Lower leg skin (tissue), 3 donors: ENCODE measurements at regions not wholly inside any gene's neighbourhood (a gene's known extent, or its start where the extent isn't known, plus 50 kb on each side); places are given as distances from the start of the nearest gene placed in this dataset.

Experiments used
- POLR2A ChIP-seq, 2 donors: fragments of 450-650 bp; IDR thresholded peaks; one replicate each; pipeline ENCODE4 v1.6.1; 2016 to 2017; ENCODE audit warnings: antibody characterized with exemption in 2 of 2, mild to moderate bottlenecking in 1 of 2, moderate library complexity in 1 of 2
- TF ChIP-seq, protein P1 (sequence below), 3 donors: fragments of 450-650 bp; IDR thresholded peaks; one replicate each; pipeline ENCODE4 v1.5.1; 2016; ENCODE audit warnings: antibody characterized with exemption in 3 of 3, mild to moderate bottlenecking in 3 of 3, moderate library complexity in 2 of 3

GRCh38 chr12:84159260-84159659 lies 753.3 kb downstream of the SLC6A15 start:
- no peak for TF ChIP-seq POLR2A (IDR thresholded peaks at IDR 0.05)
- TF ChIP-seq, protein P1, sequence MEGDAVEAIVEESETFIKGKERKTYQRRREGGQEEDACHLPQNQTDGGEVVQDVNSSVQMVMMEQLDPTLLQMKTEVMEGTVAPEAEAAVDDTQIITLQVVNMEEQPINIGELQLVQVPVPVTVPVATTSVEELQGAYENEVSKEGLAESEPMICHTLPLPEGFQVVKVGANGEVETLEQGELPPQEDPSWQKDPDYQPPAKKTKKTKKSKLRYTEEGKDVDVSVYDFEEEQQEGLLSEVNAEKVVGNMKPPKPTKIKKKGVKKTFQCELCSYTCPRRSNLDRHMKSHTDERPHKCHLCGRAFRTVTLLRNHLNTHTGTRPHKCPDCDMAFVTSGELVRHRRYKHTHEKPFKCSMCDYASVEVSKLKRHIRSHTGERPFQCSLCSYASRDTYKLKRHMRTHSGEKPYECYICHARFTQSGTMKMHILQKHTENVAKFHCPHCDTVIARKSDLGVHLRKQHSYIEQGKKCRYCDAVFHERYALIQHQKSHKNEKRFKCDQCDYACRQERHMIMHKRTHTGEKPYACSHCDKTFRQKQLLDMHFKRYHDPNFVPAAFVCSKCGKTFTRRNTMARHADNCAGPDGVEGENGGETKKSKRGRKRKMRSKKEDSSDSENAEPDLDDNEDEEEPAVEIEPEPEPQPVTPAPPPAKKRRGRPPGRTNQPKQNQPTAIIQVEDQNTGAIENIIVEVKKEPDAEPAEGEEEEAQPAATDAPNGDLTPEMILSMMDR (IDR thresholded peaks at IDR 0.05), result no peak
